DND-41 (cell line): ENCODE measurements at regions not wholly inside any gene's neighbourhood (a gene's known extent, or its start where the extent isn't known, plus 50 kb on each side); places are given as distances from the start of the nearest gene placed in this dataset.

Source experiments
- ATAC-seq: fragments of 200-7000 bp; cut with Tn5 transposase; 3 replicates; pipeline ENCODE4 v1.9.1; 2021; ENCODE audit warnings: low read depth; ENCODE audit not compliant: insufficient read depth
- DNase-seq: peaks from one replicate; pipeline ENCODE4 v3.0.0-alpha.2; 2020
- H2AFZ ChIP-seq: 2 replicates; pipeline ENCODE4 v1.6.0; 2012; ENCODE audit warnings: low read depth, low read length
- H3K27ac ChIP-seq: 2 replicates; pipeline ENCODE4 v1.5.1; 2012; ENCODE audit warnings: low read length, inconsistent platforms
- H3K27me3 ChIP-seq: fragments of 200-600 bp; sonication (generic); 2 replicates; pipeline ENCODE4 v1.6.0; 2012; ENCODE audit warnings: low read length, mild to moderate bottlenecking, inconsistent platforms; ENCODE audit not compliant: insufficient read depth, poor library complexity
- H3K36me3 ChIP-seq: 2 replicates; pipeline ENCODE4 v1.5.1; 2012; ENCODE audit warnings: low read length, inconsistent platforms; ENCODE audit not compliant: insufficient read depth
- H3K4me1 ChIP-seq: 2 replicates; pipeline ENCODE4 v1.5.1; 2012; ENCODE audit warnings: mild to moderate bottlenecking, low read length; ENCODE audit not compliant: insufficient read depth
- H3K4me2 ChIP-seq: 2 replicates; pipeline ENCODE4 v1.6.0; 2012; ENCODE audit warnings: mild to moderate bottlenecking, moderate library complexity, low read length, inconsistent platforms; ENCODE audit not compliant: insufficient read depth
- H3K4me3 ChIP-seq, 2 experiments: fragments of 200-600 bp in 1 of 2; shearing (Covaris generic) in 1 of 2; 2 replicates each; pipeline ENCODE4 v1.5.1; 2012 to 2016; ENCODE audit warnings: inconsistent platforms in 2 of 2, low read length in 2 of 2, mild to moderate bottlenecking in 2 of 2, low read depth in 1 of 2, moderate library complexity in 1 of 2
- H3K79me2 ChIP-seq: 2 replicates; pipeline ENCODE4 v1.6.0; 2012; ENCODE audit warnings: low read length, inconsistent platforms; ENCODE audit not compliant: insufficient read depth
- H3K9ac ChIP-seq: 2 replicates; pipeline ENCODE4 v1.6.0; 2012; ENCODE audit warnings: low read depth, mild to moderate bottlenecking, inconsistent platforms, low read length, moderate library complexity
- H3K9me3 ChIP-seq: 2 replicates; pipeline ENCODE4 v1.5.1; 2012; ENCODE audit warnings: low read length, moderate library complexity, mild to moderate bottlenecking, inconsistent platforms; ENCODE audit not compliant: insufficient read depth, severe bottlenecking
- H4K20me1 ChIP-seq: 2 replicates; pipeline ENCODE4 v1.6.0; 2012; ENCODE audit warnings: low read length; ENCODE audit not compliant: insufficient read depth
- CTCF ChIP-seq: IDR thresholded peaks from 2 replicates; pipeline ENCODE4 v1.5.1; 2012; ENCODE audit warnings: borderline replicate concordance, low read length, moderate library complexity, mild to moderate bottlenecking; ENCODE audit not compliant: poor library complexity, severe bottlenecking; ENCODE audit errors: extremely low read depth
- EZH2 ChIP-seq: IDR thresholded peaks from 3 replicates; pipeline ENCODE4 v1.6.1; 2012; ENCODE audit warnings: borderline replicate concordance, low read depth, mild to moderate bottlenecking, moderate library complexity, low read length, inconsistent platforms; ENCODE audit not compliant: severe bottlenecking

- Histone ChIP-seq H3K79me2 (no peaks in the 10 kb centered on the region), H3K36me3 (no peaks in the 10 kb centered on the region), H3K27ac (no peak overlapping the region), H3K9ac (no peak overlapping the region), H3K9me3 (peaks cover 8% of the 10 kb centered on the region), H3K4me2 (no peak overlapping the region), H3K4me3 (no peak overlapping the region), H3K27me3 (no peaks in the 10 kb centered on the region), H3K4me1 (no peaks in the 10 kb centered on the region), H2AFZ (no peak overlapping the region), H4K20me1 (no peaks in the 10 kb centered on the region)
- no peak for DNase-seq
- TF ChIP-seq EZH2 (no peak), CTCF (no peak)
- no peak for ATAC-seq
Measured at GRCh38 chr7:138186951-138187351, 110.7 kb downstream of the AKR1D1 start.

GRCh38 chr7:138188290-138188858 is 112.1 kb downstream of the AKR1D1 start:
- H3K9me3 ChIP-seq, result peaks cover 8% of the 10 kb centered on the region
- no peak for ATAC-seq
- no peaks in the 10 kb centered on the region for H4K20me1 ChIP-seq
- H3K36me3 ChIP-seq, result no peaks in the 10 kb centered on the region
- no peaks in the 10 kb centered on the region for H3K79me2 ChIP-seq
- H3K27me3 ChIP-seq, result no peaks in the 10 kb centered on the region
- no peak for TF ChIP-seq EZH2
- TF ChIP-seq CTCF, result no peak
- no peak overlapping the region for H3K4me2 ChIP-seq
- no peak overlapping the region for H3K9ac ChIP-seq
- no peaks in the 10 kb centered on the region for H3K4me1 ChIP-seq
- H2AFZ ChIP-seq, result no peak overlapping the region
- no peak overlapping the region for H3K27ac ChIP-seq
- H3K4me3 ChIP-seq, result no peak overlapping the region
- no peak for DNase-seq

- no peaks in the 10 kb centered on the region for H3K27me3 ChIP-seq
- no peak overlapping the region for H3K4me2 ChIP-seq
- no peaks in the 10 kb centered on the region for H4K20me1 ChIP-seq
- H3K9me3 ChIP-seq, result no peaks in the 10 kb centered on the region
- ATAC-seq (no peak), DNase-seq (no peak)
- TF ChIP-seq CTCF (no peak), EZH2 (no peak)
- H3K4me1 ChIP-seq, result no peaks in the 10 kb centered on the region
- no peaks in the 10 kb centered on the region for H3K36me3 ChIP-seq
- no peak overlapping the region for H3K4me3 ChIP-seq
- H3K79me2 ChIP-seq, result no peaks in the 10 kb centered on the region
- H3K27ac ChIP-seq, result no peak overlapping the region
- no peak overlapping the region for H2AFZ ChIP-seq
- H3K9ac ChIP-seq, result no peak overlapping the region
Measured at GRCh38 chr7:138194567-138194966, 118.3 kb downstream of the AKR1D1 start.
